ENCODE measurements at regions not wholly inside any gene's neighbourhood (a gene's known extent, or its start where the extent isn't known, plus 50 kb on each side); places are given as distances from the start of the nearest gene placed in this dataset.
"Not testable (repeated sequence)": the region's sequence is repeated elsewhere in the genome, so short reads cannot be mapped to it uniquely, and the experiment has no call there.

DNA sequence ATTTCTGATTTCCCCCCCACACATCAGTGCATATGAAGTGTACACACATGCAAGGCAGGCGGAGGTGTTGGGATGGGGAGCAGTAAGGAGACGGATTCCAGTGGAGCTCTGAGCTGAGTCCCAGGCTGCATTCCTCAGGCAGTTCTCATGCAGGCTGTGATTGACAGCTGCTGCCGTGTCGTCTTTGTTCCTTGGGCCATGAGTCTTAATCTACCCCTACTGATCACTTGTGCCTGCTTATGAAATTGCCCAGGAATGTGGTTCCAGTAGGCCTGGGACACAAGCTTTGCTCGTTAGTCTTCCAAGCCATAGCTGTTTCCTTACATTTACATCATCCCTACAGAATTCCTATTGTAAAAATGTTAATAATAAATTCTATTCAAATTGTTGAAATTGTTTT is 1241.9 kb downstream of the UQCRFS1 start:
- no peak for DNase-seq

- DNase-seq, result no peak
Observed at GRCh38 chr19:27966390-27966816, 1246.5 kb downstream of the UQCRFS1 start.

GRCh38 chr19:27964185-27964584 is 1248.8 kb downstream of the UQCRFS1 start:
- DNase-seq, result no peak

DNA sequence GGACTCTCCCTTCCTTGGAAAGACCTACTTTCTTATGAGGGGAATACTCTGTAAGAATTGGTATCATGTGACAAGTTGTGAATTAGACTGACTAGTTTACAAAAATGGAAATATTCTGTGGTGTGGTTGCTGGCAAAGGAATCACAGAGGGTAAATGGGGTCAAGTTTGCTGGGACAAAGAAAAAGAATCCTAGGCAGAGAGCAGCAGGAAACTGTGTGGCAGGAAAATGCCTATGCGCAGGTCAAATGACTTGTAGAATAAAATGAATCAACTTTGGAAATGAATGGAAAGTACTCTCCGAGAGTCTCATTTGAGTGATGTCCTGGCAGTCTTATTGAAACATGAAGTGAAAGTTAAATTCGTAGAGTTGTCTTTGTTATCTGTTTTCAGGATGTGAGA is 1250.7 kb downstream of the UQCRFS1 start:
- DNase-seq, result no peak

GRCh38 chr19:27955485-27956480 is 1257.2 kb downstream of the UQCRFS1 start:
- DNase-seq, result no peak

DNA sequence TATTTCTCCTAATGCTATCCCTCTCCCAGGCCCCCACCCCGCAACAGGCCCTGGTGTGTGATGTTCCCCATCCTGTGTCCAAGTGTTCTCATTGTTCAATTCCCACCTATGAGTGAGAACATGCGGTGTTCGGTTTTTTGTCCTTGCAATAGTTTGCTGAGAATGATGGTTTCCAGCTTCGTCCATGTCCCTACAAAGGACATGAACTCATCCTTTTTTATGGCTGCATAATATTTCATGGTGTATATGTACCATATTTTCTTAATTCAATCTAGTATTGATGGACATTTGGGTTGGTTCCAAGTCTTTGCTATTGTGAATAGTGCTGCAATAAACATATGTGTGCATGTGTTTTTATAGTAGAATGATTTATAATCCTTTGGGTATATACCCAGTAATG is 1270.3 kb downstream of the UQCRFS1 start:
- not testable (repeated sequence) for DNase-seq

GRCh38 chr19:27936139-27936538 is 1276.8 kb downstream of the UQCRFS1 start:
- no peak for DNase-seq

DNA sequence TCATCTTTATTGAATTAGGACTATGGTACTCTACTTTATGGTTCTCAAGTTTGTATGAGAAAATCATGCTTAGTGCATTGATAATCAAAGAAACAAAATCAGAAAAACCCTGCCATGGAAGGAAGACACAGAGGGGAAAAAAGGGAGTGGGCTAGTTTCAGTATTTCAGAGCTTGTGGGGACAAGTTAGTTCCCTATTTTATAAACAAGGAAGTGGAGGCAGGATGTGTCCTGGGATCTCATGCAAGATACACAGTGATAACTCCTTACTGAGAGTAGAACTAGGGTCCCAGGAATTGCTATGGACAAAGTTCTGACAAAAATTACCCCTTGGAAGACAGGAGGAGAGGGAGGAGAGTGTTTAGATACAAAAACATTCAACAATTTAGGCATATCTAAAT is 1277.3 kb downstream of the UQCRFS1 start:
- DNase-seq, result no peak

DNA sequence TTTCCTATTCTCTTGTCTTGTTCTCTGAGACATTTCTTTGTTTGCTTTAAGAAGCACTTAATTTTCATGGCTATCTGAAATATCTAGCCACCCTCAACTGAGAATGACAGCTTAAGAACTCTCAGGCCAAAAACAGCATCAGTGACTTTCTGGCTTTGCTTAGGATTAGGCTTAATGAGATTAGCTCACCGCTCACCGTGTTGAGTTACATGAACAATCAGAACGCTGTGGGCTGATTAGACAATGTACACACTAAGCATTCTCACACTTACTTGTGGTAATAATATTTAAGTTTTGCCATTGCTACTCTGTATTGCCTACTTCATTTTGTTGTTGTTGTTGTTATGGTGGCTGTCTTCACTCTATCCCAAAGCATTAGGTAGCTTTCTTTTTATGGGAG is 1283.6 kb downstream of the UQCRFS1 start:
- no peak for DNase-seq

GRCh38 chr19:27925202-27925601 is 1287.7 kb downstream of the UQCRFS1 start:
- no peak for DNase-seq

DNA sequence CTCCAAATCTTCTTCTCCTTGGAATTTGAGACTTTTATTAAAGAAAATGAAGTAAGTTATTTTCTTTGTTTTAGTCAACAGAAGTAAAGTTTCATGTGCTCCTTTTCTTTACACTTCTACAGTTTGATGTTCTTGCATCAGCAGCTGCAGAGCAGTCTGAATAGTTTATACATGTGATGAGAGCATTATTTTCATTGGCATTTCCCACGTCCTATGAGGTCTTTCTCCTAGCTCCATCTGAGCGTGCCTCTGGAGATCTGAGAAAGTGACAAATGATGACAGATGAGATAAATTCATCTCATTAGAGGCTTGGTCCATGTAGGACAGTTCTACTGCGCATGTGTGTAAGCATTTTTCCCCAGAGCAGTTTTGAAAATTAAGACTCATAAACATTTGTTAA is 1290.0 kb downstream of the UQCRFS1 start:
- DNase-seq, result no peak

DNA sequence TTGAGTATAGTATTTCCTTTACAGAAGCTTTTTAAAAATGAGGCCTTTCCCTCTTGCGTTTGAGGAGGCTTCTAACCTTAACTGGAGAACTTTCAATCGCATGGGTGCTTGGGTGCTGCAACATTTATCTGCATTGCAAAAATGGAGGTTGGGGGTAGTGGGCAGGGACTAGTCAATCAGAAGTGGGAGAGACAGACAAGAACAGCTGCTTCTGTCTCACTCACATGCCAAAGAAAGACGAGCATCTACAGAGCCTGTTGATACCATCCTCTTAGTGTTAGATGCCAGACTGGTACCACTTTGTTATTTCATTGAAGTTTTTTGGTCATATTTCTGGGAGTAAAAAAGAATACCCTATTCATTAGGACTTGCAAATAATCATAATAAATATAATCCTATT is 1292.2 kb downstream of the UQCRFS1 start:
- no peak for DNase-seq

DNA sequence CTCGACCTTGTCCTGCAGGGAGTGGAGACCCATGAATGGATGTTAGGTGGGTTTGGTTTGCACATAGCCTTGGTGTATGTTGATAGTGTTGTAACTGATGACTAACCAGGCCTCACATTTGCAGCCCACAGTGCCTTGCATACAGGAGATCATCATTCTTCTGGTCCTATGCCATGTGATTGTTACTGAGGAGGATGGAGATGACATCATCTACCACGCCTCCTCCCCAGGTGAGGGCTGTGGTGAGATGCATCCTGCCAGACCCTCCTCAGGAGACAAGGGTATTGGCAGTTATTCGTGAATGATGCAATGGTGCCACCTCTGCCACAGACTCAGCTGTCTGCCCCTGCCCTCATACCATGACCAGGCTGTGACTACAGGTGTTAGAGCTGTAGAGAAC is 1294.1 kb downstream of the UQCRFS1 start:
- no peak for DNase-seq

DNA sequence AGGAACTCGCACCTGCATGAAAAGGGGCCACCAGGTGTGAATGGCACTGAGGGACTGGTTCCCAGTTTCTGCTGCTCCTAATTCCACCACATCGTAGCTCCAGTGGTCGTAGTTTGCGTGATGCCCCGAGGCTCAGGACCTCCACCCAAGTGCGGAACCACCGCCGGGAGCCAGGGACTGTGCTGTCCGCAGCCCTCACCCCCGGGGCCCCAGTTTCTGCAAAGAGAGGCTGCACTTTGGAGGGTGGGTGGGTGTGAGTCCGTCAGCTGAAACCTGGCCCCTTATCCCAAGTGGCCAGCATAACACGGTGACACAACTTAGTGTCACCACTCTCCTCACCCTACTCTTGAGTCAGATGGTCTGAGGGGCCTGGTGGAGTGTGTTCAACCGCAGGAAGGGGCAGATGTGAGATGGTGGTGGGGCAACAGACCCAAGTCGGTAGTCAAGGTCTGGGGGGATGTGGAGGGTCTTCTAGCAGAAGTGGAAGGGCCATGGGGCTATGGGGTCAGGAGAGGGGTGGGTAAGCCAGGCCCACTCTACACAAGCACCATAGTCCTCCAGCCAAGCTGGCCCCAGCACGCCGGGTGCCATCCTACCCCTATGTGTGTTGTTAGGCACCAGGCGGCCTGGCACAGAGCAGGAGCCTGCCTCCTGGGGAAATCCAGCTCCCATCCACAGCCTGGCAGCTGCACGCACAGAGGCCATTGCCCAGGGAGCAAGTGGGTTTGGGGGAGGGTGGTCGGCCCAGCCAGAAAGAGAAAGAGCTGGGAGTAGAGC is 1301.6 kb downstream of the UQCRFS1 start:
- no peak for DNase-seq

GRCh38 chr19:27909861-27910260 is 1303.1 kb downstream of the UQCRFS1 start:
- no peak for DNase-seq

GRCh38 chr19:27909185-27909840 is 1303.6 kb downstream of the UQCRFS1 start:
- DNase-seq, result no peak

DNA sequence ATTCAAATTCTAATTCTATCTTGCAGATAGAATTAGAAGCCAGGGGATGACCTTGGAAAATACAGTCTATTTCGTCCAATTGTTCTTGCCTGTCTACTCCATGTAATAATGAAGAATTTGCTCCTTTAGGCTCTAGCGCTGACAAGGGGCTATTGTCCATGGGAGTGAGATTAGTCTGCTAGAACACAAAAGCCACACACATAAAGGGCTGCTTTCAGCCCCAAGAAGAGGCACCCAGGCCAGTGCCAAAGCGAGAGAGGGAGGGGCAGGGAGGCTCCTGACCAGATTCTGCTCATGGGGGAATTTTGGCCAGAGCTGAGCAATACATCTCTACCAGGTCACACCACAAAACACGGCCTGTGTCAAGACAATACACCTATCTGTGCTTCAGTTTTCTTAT is 1306.9 kb downstream of the UQCRFS1 start:
- no peak for DNase-seq

- DNase-seq, result no peak
Observed at GRCh38 chr19:27905074-27905473, 1307.9 kb downstream of the UQCRFS1 start.

DNA sequence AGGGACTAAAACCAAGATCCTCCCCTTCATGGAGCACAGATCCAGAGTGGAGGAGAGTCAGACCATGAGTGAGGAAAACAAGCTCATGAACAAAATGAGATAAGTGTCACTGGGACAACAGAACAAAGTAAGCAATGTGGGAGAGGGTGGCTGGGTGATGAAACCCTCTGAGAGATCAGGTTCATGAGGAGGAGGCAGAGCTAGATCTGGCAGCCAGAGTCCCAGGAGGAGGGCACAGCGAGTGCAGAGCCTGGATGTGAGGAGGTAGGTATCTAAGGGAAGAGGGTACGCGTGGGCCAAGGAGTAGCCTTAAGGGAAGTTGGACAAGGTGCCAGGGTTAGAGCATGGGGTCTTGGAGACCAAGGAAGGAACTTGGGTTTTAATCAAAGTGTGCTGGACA is 1311.9 kb downstream of the UQCRFS1 start:
- no peak for DNase-seq

DNA sequence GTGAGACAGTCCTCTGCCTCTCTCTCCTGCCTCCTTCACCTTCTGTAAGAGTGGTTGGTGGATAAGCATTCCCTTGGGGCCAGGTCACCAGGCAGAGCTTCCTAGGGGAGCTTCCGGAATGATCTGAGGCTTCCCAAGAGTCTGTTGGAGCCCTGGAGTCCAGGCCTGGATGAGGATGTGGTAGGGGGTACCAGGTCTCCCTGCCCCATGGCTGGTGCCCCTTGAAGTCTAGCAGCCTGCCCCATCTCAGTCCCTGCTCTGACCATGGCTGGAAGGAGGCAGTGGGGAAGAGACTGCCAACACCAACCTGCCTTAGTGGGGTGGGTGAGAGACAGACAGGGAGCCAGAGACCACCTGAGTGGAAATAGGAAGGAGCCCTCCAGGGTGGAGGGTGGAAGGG is 1316.9 kb downstream of the UQCRFS1 start:
- DNase-seq, result no peak

DNA sequence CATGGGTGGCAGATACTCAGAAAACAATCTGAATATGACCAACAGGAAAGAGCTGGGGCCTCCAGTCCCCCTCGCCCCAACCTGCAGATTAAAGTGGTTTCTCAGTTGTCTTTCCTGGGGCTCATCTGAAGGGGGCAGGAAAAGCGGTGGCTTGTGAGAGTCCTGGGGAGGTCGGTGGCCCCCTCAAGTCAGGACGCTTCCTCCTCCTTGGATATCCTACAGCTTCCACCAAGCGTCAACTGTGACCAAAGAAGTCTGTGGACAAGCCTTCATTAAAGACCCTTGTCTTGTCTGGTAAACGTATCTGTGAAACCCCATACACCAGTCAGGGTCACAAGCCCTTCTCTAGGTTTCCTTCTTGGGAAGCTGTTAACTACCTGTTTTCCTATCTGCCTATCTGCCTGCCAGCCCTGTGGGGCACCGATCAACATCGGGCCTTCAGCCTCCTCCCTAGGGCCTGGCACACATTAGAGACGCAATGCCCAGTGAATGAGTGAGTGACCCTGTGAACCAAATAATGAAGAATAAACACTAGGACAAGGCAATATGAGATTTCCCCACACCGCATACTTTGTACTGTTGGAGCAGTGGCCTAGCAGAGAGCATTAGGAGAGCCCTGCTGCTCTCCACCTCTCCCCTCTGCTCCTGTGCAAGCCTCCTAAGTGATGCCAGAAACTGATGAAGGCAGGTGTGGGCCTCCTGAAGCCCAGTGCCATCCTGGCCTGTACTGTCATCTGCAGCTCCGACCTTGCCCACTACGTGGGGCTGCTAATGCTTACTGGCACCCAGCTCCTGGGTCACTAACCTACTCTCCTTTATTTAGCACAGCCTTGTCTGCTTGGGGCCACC is 1317.8 kb downstream of the UQCRFS1 start:
- DNase-seq, result no peak

DNA sequence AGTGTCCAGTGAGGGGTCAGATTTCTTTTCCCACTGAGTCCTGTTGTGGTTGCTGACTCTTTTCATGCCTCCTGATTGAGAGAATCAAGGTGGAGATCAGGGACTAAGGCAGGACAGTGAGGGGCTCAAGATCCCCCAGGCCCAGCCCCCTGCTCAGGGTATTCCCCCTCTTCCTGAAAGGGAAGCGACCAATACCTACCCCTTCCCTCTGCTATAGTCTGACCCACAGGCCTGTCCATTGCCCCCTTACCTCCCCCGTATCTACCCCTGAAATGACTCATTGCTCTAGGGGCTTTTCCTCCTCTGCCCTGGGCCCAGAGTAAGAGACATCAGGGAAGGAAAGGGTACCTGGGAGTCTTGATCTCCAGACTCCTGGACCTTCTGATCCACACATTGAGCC is 1320.5 kb downstream of the UQCRFS1 start:
- DNase-seq, result no peak

Measured in NCI-H2081 (cell line).